KMS-11 (cell line): ENCODE measurements at regions not wholly inside any gene's neighbourhood (a gene's known extent, or its start where the extent isn't known, plus 50 kb on each side); places are given as distances from the start of the nearest gene placed in this dataset.

Experiments
- H2AFZ ChIP-seq: fragments of 200-600 bp; sonication (generic); 2 replicates; pipeline ENCODE4 v1.6.1; 2016; ENCODE audit warnings: antibody characterized with exemption, mixed run types, low read depth
- H3K27ac ChIP-seq: fragments of 200-600 bp; sonication (generic); 2 replicates; pipeline ENCODE4 v1.6.1; 2016; ENCODE audit warnings: mild to moderate bottlenecking, mixed run types
- H3K27me3 ChIP-seq: fragments of 200-600 bp; sonication (generic); 2 replicates; pipeline ENCODE4 v1.6.1; 2017; ENCODE audit warnings: mild to moderate bottlenecking, low read depth, mixed run types, moderate library complexity; ENCODE audit not compliant: insufficient read depth
- H3K36me3 ChIP-seq: fragments of 200-600 bp; sonication (generic); 2 replicates; pipeline ENCODE4 v1.6.1; 2017; ENCODE audit warnings: mild to moderate bottlenecking, mixed run types; ENCODE audit not compliant: insufficient read depth
- H3K4me1 ChIP-seq: fragments of 200-600 bp; sonication (generic); 2 replicates; pipeline ENCODE4 v1.6.1; 2016; ENCODE audit warnings: mild to moderate bottlenecking, low read depth, mixed run types; ENCODE audit not compliant: poor library complexity, severe bottlenecking
- H3K4me2 ChIP-seq: fragments of 200-600 bp; sonication (generic); 2 replicates; pipeline ENCODE4 v1.7.0; 2016; ENCODE audit warnings: mild to moderate bottlenecking, mixed run types
- H3K4me3 ChIP-seq: fragments of 200-600 bp; sonication (generic); IDR thresholded peaks from 2 replicates; pipeline ENCODE4 v1.6.1; 2017; ENCODE audit warnings: low read depth, low read length, mixed read lengths; ENCODE audit not compliant: insufficient read depth
- H3K79me2 ChIP-seq: fragments of 200-600 bp; sonication (generic); 2 replicates; pipeline ENCODE4 v1.6.1; 2016; ENCODE audit warnings: low read depth, mixed run types; ENCODE audit not compliant: insufficient read depth
- H3K9ac ChIP-seq: fragments of 200-600 bp; sonication (generic); 2 replicates; pipeline ENCODE4 v1.6.1; 2016; ENCODE audit warnings: mild to moderate bottlenecking, mixed run types
- H4K20me1 ChIP-seq: fragments of 200-600 bp; sonication (generic); 2 replicates; pipeline ENCODE4 v1.6.1; 2016; ENCODE audit warnings: mild to moderate bottlenecking, mixed run types; ENCODE audit not compliant: insufficient read depth
- CTCF ChIP-seq: fragments of 200-600 bp; sonication (generic); conservative IDR thresholded peaks from 2 replicates; pipeline ENCODE4 v1.6.1; 2017; ENCODE audit warnings: low read depth, mild to moderate bottlenecking, antibody characterized with exemption, low read length, moderate library complexity, mixed read lengths

DNA sequence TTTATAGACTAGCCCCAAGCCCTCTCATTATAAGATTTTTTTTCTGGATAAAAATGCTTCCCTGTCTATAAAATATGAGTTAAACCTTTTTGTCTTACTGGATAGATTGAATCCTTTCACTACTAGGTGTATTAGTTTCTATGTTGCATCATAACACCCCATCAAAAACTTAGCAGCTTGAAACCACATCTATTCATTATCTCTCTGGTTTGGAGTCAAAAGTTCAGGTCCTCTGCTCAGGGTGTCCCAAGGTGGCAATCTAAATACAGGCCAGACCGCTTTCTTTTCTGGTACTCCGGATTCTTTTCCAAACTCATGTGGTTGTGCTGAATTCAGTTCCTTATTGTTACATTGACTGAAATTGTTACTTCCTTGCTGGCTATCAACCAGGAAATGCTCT lies 515.5 kb downstream of the PDHA2 start:
- Histone ChIP-seq H2AFZ (no peak overlapping the region), H3K27ac (no peak overlapping the region)

GRCh38 chr4:96356591-96357370 lies 516.9 kb downstream of the PDHA2 start:
- no peak overlapping the region for H3K27ac ChIP-seq
- no peak for TF ChIP-seq CTCF
- no peak overlapping the region for H2AFZ ChIP-seq
- H3K4me3 ChIP-seq, result no peak overlapping the region
- H3K79me2 ChIP-seq, result no peaks in the 10 kb centered on the region
- H3K27me3 ChIP-seq, result 0 out of 2 replicates have a peak, but pooled peaks cover 4% of the 10 kb centered on the region
- H3K36me3 ChIP-seq, result no peaks in the 10 kb centered on the region
- no peak overlapping the region for H3K4me2 ChIP-seq
- H4K20me1 ChIP-seq, result no peaks in the 10 kb centered on the region
- H3K9ac ChIP-seq, result no peak overlapping the region
- peaks cover 12% of the 10 kb centered on the region for H3K4me1 ChIP-seq

More for the DNA sequence above, 515.5 kb downstream of the PDHA2 start:
- Histone ChIP-seq H3K27me3 (0 out of 2 replicates have a peak, but pooled peaks cover 4% of the 10 kb centered on the region), H3K79me2 (no peaks in the 10 kb centered on the region), H3K9ac (no peak overlapping the region), H3K4me1 (peaks cover 15% of the 10 kb centered on the region), H4K20me1 (no peaks in the 10 kb centered on the region), H3K4me2 (no peak overlapping the region), H3K36me3 (no peaks in the 10 kb centered on the region), H3K4me3 (no peak overlapping the region)
- TF ChIP-seq CTCF, result no peak

- H3K79me2 ChIP-seq, result no peaks in the 10 kb centered on the region
- H3K27ac ChIP-seq, result no peak overlapping the region
- H4K20me1 ChIP-seq, result no peaks in the 10 kb centered on the region
- TF ChIP-seq CTCF, result no peak
- no peak overlapping the region for H3K4me3 ChIP-seq
- H3K9ac ChIP-seq, result no peak overlapping the region
- no peaks in the 10 kb centered on the region for H3K27me3 ChIP-seq
- H3K4me2 ChIP-seq, result no peak overlapping the region
- no peaks in the 10 kb centered on the region for H3K36me3 ChIP-seq
- no peak overlapping the region for H2AFZ ChIP-seq
- no peaks in the 10 kb centered on the region for H3K4me1 ChIP-seq
These were observed 526.7 kb downstream of the PDHA2 start for GRCh38 chr4:96366632-96367031.

GRCh38 chr4:96375367-96375766 lies 535.5 kb downstream of the PDHA2 start:
- Histone ChIP-seq H3K4me3 (no peak overlapping the region), H3K27ac (no peak overlapping the region), H3K79me2 (no peaks in the 10 kb centered on the region), H3K27me3 (no peaks in the 10 kb centered on the region), H3K4me2 (no peak overlapping the region), H2AFZ (no peak overlapping the region), H3K4me1 (no peaks in the 10 kb centered on the region), H3K9ac (no peak overlapping the region), H3K36me3 (no peaks in the 10 kb centered on the region), H4K20me1 (no peaks in the 10 kb centered on the region)
- no peak for TF ChIP-seq CTCF
